CD14-positive monocyte (primary cell): ENCODE measurements at regions not wholly inside any gene's neighbourhood (a gene's known extent, or its start where the extent isn't known, plus 50 kb on each side); places are given as distances from the start of the nearest gene placed in this dataset.

Experiments
- DNase-seq, 3 donors: peaks; one replicate each; pipeline ENCODE4 v3.0.0-alpha.2; 2011 to 2022
- H2AFZ ChIP-seq: 2 replicates; pipeline ENCODE4 v1.6.0; 2012; ENCODE audit warnings: mild to moderate bottlenecking, low read depth, low read length, inconsistent platforms; ENCODE audit not compliant: insufficient read depth, poor library complexity, severe bottlenecking
- H3K27ac ChIP-seq, 2 donors: 1 replicate in 1 of 2; 2 replicates in 1 of 2; pipeline ENCODE4 v1.5.1; 2012 to 2013; ENCODE audit warnings: low read length in 2 of 2, control low read depth in 1 of 2, inconsistent platforms in 1 of 2, low read depth in 1 of 2, mild to moderate bottlenecking in 1 of 2
- H3K27me3 ChIP-seq, 2 donors: one replicate each; pipeline versions ENCODE4 v1.6.0 to v1.6.1; 2011 to 2013; ENCODE audit warnings: low read length in 2 of 2; ENCODE audit not compliant: control insufficient read depth in 2 of 2, insufficient read depth in 2 of 2
- H3K36me3 ChIP-seq, 2 donors: replicated peaks in 1 of 2; 1 replicate in 1 of 2; 2 replicates in 1 of 2; pipeline versions ENCODE4 v1.5.1 to v1.6.1; 2012 to 2013; ENCODE audit warnings: low read length in 2 of 2, control low read depth in 1 of 2, inconsistent platforms in 1 of 2, mild to moderate bottlenecking in 1 of 2; ENCODE audit not compliant: insufficient read depth in 2 of 2, control insufficient read depth in 1 of 2
- H3K4me1 ChIP-seq, 2 donors: 1 replicate in 1 of 2; 2 replicates in 1 of 2; pipeline versions ENCODE4 v1.5.1 to v1.6.1; 2012 to 2013; ENCODE audit warnings: low read length in 2 of 2, control low read depth in 1 of 2, inconsistent platforms in 1 of 2, mild to moderate bottlenecking in 1 of 2, moderate library complexity in 1 of 2; ENCODE audit not compliant: insufficient read depth in 2 of 2, control insufficient read depth in 1 of 2
- H3K4me2 ChIP-seq: replicated peaks from 2 replicates; pipeline ENCODE3; 2012; ENCODE audit warnings: low read length, moderate library complexity, mild to moderate bottlenecking; ENCODE audit not compliant: poor library complexity, severe bottlenecking; ENCODE audit errors: extremely low read depth
- H3K4me3 ChIP-seq, 3 experiments: fragments of 200-600 bp in 1 of 3; sonication (generic) in 1 of 3; replicated peaks in 1 of 3; 1 replicate in 2 of 3; 2 replicates in 1 of 3; pipeline ENCODE4 v1.5.1; 2011 to 2013; ENCODE audit warnings: low read length in 3 of 3, mild to moderate bottlenecking in 3 of 3, control low read depth in 2 of 3, low read depth in 2 of 3, inconsistent platforms in 1 of 3, moderate library complexity in 1 of 3
- H3K79me2 ChIP-seq: 2 replicates; pipeline ENCODE4 v1.6.0; 2012; ENCODE audit warnings: mild to moderate bottlenecking, control low read depth, inconsistent platforms, low read length, moderate library complexity; ENCODE audit not compliant: insufficient read depth
- H3K9ac ChIP-seq: 2 replicates; pipeline ENCODE4 v1.6.0; 2017; ENCODE audit warnings: low read length, mild to moderate bottlenecking; ENCODE audit not compliant: insufficient read depth, poor library complexity, severe bottlenecking
- H3K9me3 ChIP-seq, 2 donors: replicated peaks in 1 of 2; 1 replicate in 1 of 2; 2 replicates in 1 of 2; pipeline versions ENCODE4 v1.5.1 to v1.6.1; 2012 to 2013; ENCODE audit warnings: low read length in 2 of 2, control low read depth in 1 of 2; ENCODE audit not compliant: control insufficient read depth in 1 of 2, insufficient read depth in 1 of 2
- H4K20me1 ChIP-seq: 2 replicates; pipeline ENCODE4 v1.6.0; 2012; ENCODE audit warnings: mild to moderate bottlenecking, low read length, control low read depth, moderate library complexity; ENCODE audit not compliant: insufficient read depth
- H3K27ac Mint-ChIP-seq, 7 donors: one replicate each; pipeline ENCODE4 v1.8.0; 2020; ENCODE audit warnings: mild to moderate bottlenecking in 7 of 7, mixed read lengths in 7 of 7, moderate library complexity in 6 of 7, inconsistent platforms in 2 of 7
- H3K27me3 Mint-ChIP-seq, 3 donors: one replicate each; pipeline ENCODE4 v1.8.0; 2021 to 2022; ENCODE audit warnings: low read depth in 3 of 3, mild to moderate bottlenecking in 3 of 3, mixed read lengths in 3 of 3, moderate library complexity in 3 of 3, inconsistent platforms in 1 of 3
- H3K36me3 Mint-ChIP-seq, 2 donors: one replicate each; pipeline ENCODE4 v1.8.0; 2020; ENCODE audit warnings: mixed read lengths in 2 of 2, inconsistent platforms in 1 of 2, mild to moderate bottlenecking in 1 of 2
- H3K4me1 Mint-ChIP-seq: one replicate; pipeline ENCODE4 v1.8.0; 2020; ENCODE audit warnings: mild to moderate bottlenecking, mixed read lengths
- H3K4me3 Mint-ChIP-seq, 2 donors: one replicate each; pipeline ENCODE4 v1.8.0; 2020; ENCODE audit warnings: mild to moderate bottlenecking in 2 of 2, mixed read lengths in 2 of 2, moderate library complexity in 1 of 2
- H3K9me3 Mint-ChIP-seq, 7 donors: one replicate each; pipeline ENCODE4 v1.8.0; 2020 to 2022; ENCODE audit warnings: mixed read lengths in 7 of 7, mild to moderate bottlenecking in 6 of 7, moderate library complexity in 6 of 7, inconsistent platforms in 2 of 7
- WGBS: methylation state at CpG from one replicate; pipeline ENCODE4 v1.1.5; 2013; ENCODE audit warnings: missing lambda C conversion rate; ENCODE audit not compliant: insufficient coverage; 5-methylcytosine and 5-hydroxymethylcytosine counted together
- intact Hi-C, 2 donors: fragments of 100-400 bp; cut with micrococcal nuclease; formaldehyde crosslinking; loops; one replicate each; pipeline versions ENCODE4 v1.15.0 to v1.15.1; 2023
- TF ChIP-seq, protein P1 (sequence below): fragments of 200-600 bp; IDR thresholded peaks from one replicate; pipeline ENCODE4 v1.8.0; 2022; ENCODE audit warnings: antibody characterized with exemption, mild to moderate bottlenecking

DNA sequence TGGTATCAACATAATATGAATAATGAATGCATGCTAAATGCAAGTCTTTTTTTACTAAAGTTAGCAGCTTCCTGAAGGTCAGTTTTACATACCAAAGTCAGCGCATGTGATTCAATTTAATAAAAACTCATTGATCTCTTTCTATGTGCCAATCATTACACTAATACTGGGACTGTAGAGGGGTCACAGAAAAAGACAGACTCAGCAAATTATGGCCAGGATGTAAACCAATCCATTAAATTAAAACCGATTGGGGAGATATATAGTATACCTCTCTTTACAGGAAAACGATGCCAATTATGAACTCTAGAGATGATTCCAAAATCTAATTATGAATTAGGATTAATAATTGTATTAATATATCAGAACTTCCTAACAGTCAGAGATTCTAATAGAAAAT lies 624.4 kb upstream of the PCDH20 start:
- Mint-ChIP-seq H3K36me3 (no peaks in the 10 kb centered on the region), H3K4me3 (no peak overlapping the region), H3K9me3 (peaks cover 0 to 3% (median 2%) of the 10 kb centered on the region in 7 donors), H3K27ac (no peak overlapping the region), H3K27me3 (no peaks in the 10 kb centered on the region), H3K4me1 (no peaks in the 10 kb centered on the region)
- no peak overlapping the region for H2AFZ ChIP-seq
- H3K4me2 ChIP-seq: no peak overlapping the region
- H3K27me3 ChIP-seq: no peaks in the 10 kb centered on the region
- no CpG with 5 or more reads among the region's 3 CpGs for WGBS
- DNase-seq: no peak
- no peak overlapping the region for H3K4me3 ChIP-seq
- peaks cover 0 to 5% of the 10 kb centered on the region in 2 donors for H3K9me3 ChIP-seq
- TF ChIP-seq, protein P1, sequence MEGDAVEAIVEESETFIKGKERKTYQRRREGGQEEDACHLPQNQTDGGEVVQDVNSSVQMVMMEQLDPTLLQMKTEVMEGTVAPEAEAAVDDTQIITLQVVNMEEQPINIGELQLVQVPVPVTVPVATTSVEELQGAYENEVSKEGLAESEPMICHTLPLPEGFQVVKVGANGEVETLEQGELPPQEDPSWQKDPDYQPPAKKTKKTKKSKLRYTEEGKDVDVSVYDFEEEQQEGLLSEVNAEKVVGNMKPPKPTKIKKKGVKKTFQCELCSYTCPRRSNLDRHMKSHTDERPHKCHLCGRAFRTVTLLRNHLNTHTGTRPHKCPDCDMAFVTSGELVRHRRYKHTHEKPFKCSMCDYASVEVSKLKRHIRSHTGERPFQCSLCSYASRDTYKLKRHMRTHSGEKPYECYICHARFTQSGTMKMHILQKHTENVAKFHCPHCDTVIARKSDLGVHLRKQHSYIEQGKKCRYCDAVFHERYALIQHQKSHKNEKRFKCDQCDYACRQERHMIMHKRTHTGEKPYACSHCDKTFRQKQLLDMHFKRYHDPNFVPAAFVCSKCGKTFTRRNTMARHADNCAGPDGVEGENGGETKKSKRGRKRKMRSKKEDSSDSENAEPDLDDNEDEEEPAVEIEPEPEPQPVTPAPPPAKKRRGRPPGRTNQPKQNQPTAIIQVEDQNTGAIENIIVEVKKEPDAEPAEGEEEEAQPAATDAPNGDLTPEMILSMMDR: no peak
- H3K9ac ChIP-seq: no peak overlapping the region
- intact Hi-C loops: no loop called here
- no peaks in the 10 kb centered on the region for H4K20me1 ChIP-seq
- H3K36me3 ChIP-seq: no peaks in the 10 kb centered on the region
- H3K4me1 ChIP-seq: no peaks in the 10 kb centered on the region
- H3K27ac ChIP-seq: no peak overlapping the region
- no peaks in the 10 kb centered on the region for H3K79me2 ChIP-seq

DNA sequence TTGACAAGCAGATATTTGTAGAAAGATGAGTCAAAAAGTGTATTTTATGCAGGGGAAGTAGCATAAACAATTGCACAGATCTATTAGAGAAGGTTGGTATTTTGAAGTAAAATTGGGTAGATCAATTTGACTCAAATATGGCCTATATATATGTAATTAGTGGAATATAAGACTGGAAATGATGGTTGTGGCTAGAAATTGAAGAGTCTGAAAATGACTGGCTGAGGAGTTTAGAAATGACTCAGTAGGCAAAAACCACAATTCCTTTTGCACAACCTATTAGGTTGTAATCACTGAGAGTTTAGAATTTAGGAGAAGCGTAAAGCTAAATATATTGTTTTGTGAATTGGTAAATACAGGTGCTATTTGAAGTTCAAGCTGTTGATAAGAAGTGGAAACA lies 622.6 kb upstream of the PCDH20 start:
- no peak overlapping the region for H3K9ac ChIP-seq
- H3K27ac Mint-ChIP-seq: no peak overlapping the region
- H3K9me3 ChIP-seq: peaks cover 0 to 2% of the 10 kb centered on the region in 2 donors
- H3K4me3 Mint-ChIP-seq: no peak overlapping the region
- DNase-seq: no peak
- H3K27me3 ChIP-seq: no peaks in the 10 kb centered on the region
- no peaks in the 10 kb centered on the region for H4K20me1 ChIP-seq
- H3K4me3 ChIP-seq: no peak overlapping the region
- no peaks in the 10 kb centered on the region for H3K36me3 Mint-ChIP-seq
- WGBS: 100% methylated on average over 1 of the region's 1 CpG
- no peak overlapping the region for H3K4me2 ChIP-seq
- no peaks in the 10 kb centered on the region for H3K4me1 Mint-ChIP-seq
- intact Hi-C loops: no loop called here
- H3K27ac ChIP-seq: no peak overlapping the region
- no peaks in the 10 kb centered on the region for H3K79me2 ChIP-seq
- TF ChIP-seq, protein P1: no peak
- H3K4me1 ChIP-seq: no peaks in the 10 kb centered on the region
- H3K36me3 ChIP-seq: no peaks in the 10 kb centered on the region
- H3K9me3 Mint-ChIP-seq: peaks cover 0 to 6% (median 2%) of the 10 kb centered on the region in 7 donors
- no peak overlapping the region for H2AFZ ChIP-seq
- H3K27me3 Mint-ChIP-seq: peaks cover 0 to 2% (median 0%) of the 10 kb centered on the region in 3 donors
